ENCODE measurements at regions not wholly inside any gene's neighbourhood (a gene's known extent, or its start where the extent isn't known, plus 50 kb on each side); places are given as distances from the start of the nearest gene placed in this dataset.
A peak's percentile ranks its signal among the peaks of the same experiment; 100 is the strongest.

- Histone ChIP-seq H3K4me3 (replicated peaks; ENCODE audit: insufficient read depth, low read length) (no peak overlapping the region), H3K27me3 (ENCODE audit: insufficient read depth, poor library complexity, severe bottlenecking) (no peaks in the 10 kb centered on the region), H3K27ac (replicated peaks) (peak overlapping the region; percentile 76)
- TF ChIP-seq GABPA (IDR thresholded peaks at IDR 0.05; ENCODE audit: low read depth) (no peak), SPI1 (IDR thresholded peaks at IDR 0.05; ENCODE audit: borderline replicate concordance, low read depth) (no peak), POLR2AphosphoS5 (IDR thresholded peaks at IDR 0.05; ENCODE audit: low read depth) (peak; percentile 15; the same call in 1 of the 2 replicates)
- TF ChIP-seq, protein P1, sequence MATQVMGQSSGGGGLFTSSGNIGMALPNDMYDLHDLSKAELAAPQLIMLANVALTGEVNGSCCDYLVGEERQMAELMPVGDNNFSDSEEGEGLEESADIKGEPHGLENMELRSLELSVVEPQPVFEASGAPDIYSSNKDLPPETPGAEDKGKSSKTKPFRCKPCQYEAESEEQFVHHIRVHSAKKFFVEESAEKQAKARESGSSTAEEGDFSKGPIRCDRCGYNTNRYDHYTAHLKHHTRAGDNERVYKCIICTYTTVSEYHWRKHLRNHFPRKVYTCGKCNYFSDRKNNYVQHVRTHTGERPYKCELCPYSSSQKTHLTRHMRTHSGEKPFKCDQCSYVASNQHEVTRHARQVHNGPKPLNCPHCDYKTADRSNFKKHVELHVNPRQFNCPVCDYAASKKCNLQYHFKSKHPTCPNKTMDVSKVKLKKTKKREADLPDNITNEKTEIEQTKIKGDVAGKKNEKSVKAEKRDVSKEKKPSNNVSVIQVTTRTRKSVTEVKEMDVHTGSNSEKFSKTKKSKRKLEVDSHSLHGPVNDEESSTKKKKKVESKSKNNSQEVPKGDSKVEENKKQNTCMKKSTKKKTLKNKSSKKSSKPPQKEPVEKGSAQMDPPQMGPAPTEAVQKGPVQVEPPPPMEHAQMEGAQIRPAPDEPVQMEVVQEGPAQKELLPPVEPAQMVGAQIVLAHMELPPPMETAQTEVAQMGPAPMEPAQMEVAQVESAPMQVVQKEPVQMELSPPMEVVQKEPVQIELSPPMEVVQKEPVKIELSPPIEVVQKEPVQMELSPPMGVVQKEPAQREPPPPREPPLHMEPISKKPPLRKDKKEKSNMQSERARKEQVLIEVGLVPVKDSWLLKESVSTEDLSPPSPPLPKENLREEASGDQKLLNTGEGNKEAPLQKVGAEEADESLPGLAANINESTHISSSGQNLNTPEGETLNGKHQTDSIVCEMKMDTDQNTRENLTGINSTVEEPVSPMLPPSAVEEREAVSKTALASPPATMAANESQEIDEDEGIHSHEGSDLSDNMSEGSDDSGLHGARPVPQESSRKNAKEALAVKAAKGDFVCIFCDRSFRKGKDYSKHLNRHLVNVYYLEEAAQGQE (IDR thresholded peaks at IDR 0.05; ENCODE audit: insufficient replicate concordance, low read depth): no peak
- TF ChIP-seq, protein P2, sequence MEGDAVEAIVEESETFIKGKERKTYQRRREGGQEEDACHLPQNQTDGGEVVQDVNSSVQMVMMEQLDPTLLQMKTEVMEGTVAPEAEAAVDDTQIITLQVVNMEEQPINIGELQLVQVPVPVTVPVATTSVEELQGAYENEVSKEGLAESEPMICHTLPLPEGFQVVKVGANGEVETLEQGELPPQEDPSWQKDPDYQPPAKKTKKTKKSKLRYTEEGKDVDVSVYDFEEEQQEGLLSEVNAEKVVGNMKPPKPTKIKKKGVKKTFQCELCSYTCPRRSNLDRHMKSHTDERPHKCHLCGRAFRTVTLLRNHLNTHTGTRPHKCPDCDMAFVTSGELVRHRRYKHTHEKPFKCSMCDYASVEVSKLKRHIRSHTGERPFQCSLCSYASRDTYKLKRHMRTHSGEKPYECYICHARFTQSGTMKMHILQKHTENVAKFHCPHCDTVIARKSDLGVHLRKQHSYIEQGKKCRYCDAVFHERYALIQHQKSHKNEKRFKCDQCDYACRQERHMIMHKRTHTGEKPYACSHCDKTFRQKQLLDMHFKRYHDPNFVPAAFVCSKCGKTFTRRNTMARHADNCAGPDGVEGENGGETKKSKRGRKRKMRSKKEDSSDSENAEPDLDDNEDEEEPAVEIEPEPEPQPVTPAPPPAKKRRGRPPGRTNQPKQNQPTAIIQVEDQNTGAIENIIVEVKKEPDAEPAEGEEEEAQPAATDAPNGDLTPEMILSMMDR (IDR thresholded peaks at IDR 0.05; ENCODE audit: insufficient read depth, low read length): no peak
- DNase-seq (ENCODE audit: low read depth in 1 of 2, low spot score in 1 of 2): peak; percentile 52 to 61
Measured at GRCh38 chr6:137975188-137975940, 108.3 kb downstream of the TNFAIP3 start.

DNA sequence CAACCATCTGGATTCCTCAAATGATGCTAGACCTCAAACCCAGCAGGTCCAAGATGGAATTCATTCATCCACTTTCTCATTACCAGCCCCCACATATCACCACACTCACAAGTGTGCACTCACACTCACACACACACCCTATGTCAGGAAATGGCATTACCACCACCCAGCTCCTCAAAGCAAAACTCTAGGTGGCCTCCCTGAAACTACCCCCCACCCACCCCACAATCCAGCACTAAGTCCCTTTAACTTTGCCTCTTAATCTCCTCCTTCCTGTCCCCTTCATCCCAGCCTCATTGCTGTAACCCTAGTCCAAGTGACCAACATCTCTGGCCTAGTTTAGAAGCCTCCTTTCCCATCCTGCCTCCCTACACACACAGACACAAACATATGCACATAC is 109.4 kb downstream of the TNFAIP3 start:
- no peak for DNase-seq (ENCODE audit: low read depth in 1 of 2, low spot score in 1 of 2)
- Histone ChIP-seq H3K27ac (replicated peaks) (no peak overlapping the region), H3K27me3 (ENCODE audit: insufficient read depth, poor library complexity, severe bottlenecking) (no peaks in the 10 kb centered on the region), H3K4me3 (replicated peaks; ENCODE audit: insufficient read depth, low read length) (no peak overlapping the region)
- TF ChIP-seq, protein P2 (IDR thresholded peaks at IDR 0.05; ENCODE audit: insufficient read depth, low read length): no peak
- TF ChIP-seq SPI1 (IDR thresholded peaks at IDR 0.05; ENCODE audit: borderline replicate concordance, low read depth) (no peak), POLR2AphosphoS5 (IDR thresholded peaks at IDR 0.05; ENCODE audit: low read depth) (no peak), GABPA (IDR thresholded peaks at IDR 0.05; ENCODE audit: low read depth) (no peak)
- TF ChIP-seq, protein P1 (IDR thresholded peaks at IDR 0.05; ENCODE audit: insufficient replicate concordance, low read depth): no peak

- no peak for TF ChIP-seq SPI1 (IDR thresholded peaks at IDR 0.05; ENCODE audit: borderline replicate concordance, low read depth)
- TF ChIP-seq POLR2AphosphoS5 (IDR thresholded peaks at IDR 0.05; ENCODE audit: low read depth): no peak
- TF ChIP-seq, protein P2 (IDR thresholded peaks at IDR 0.05; ENCODE audit: insufficient read depth, low read length): no peak
- TF ChIP-seq, protein P1 (IDR thresholded peaks at IDR 0.05; ENCODE audit: insufficient replicate concordance, low read depth): no peak
- no peak for TF ChIP-seq GABPA (IDR thresholded peaks at IDR 0.05; ENCODE audit: low read depth)
- no peak overlapping the region for H3K27ac ChIP-seq (replicated peaks)
- H3K27me3 ChIP-seq (ENCODE audit: insufficient read depth, poor library complexity, severe bottlenecking): no peaks in the 10 kb centered on the region
Measured at GRCh38 chr6:137977206-137977605, 110.1 kb downstream of the TNFAIP3 start.

More at GRCh38 chr6:137977206-137977605, 110.1 kb downstream of the TNFAIP3 start:
- no peak for DNase-seq (ENCODE audit: low read depth in 1 of 2, low spot score in 1 of 2)
- no peak overlapping the region for H3K4me3 ChIP-seq (replicated peaks; ENCODE audit: insufficient read depth, low read length)
